Heart right ventricle (tissue), 16 donors: ENCODE measurements at regions not wholly inside any gene's neighbourhood (a gene's known extent, or its start where the extent isn't known, plus 50 kb on each side); places are given as distances from the start of the nearest gene placed in this dataset.

Source experiments
- ATAC-seq, 8 donors: fragments of 200-7000 bp; cut with Tn5 transposase; one replicate each; pipeline ENCODE4 v1.9.1; 2020; ENCODE audit warnings: mild to moderate bottlenecking in 8 of 8, moderate library complexity in 8 of 8, moderate number of reproducible peaks in 1 of 8
- DNase-seq, 2 donors: peaks; one replicate each; pipeline ENCODE4 v3.0.0-alpha.2; 2020
- H3K27ac ChIP-seq, 10 donors: fragments of 200-600 bp; sonication (generic) in 2 of 10; one replicate each; pipeline versions ENCODE4 v1.5.0 to v1.8.0; 2020 to 2022; ENCODE audit warnings: mild to moderate bottlenecking in 3 of 10
- H3K27me3 ChIP-seq, 7 donors: fragments of 200-600 bp; one replicate each; pipeline ENCODE4 v1.8.0; 2021 to 2022; ENCODE audit warnings: mild to moderate bottlenecking in 2 of 7
- H3K36me3 ChIP-seq, 9 donors: fragments of 200-600 bp; sonication (generic) in 1 of 9; one replicate each; pipeline versions ENCODE4 v1.5.0 to v1.8.0; 2020 to 2022; ENCODE audit warnings: mild to moderate bottlenecking in 2 of 9
- H3K4me1 ChIP-seq, 9 donors: fragments of 200-600 bp; sonication (generic) in 1 of 9; one replicate each; pipeline versions ENCODE4 v1.5.0 to v1.8.0; 2020 to 2022; ENCODE audit warnings: mild to moderate bottlenecking in 4 of 9
- H3K4me3 ChIP-seq, 10 donors: fragments of 200-600 bp; sonication (generic) in 2 of 10; one replicate each; pipeline versions ENCODE4 v1.5.0 to v1.8.0; 2020 to 2022; ENCODE audit warnings: mild to moderate bottlenecking in 7 of 10, moderate library complexity in 2 of 10
- H3K9me3 ChIP-seq, 11 donors: fragments of 200-600 bp in 10 of 11; sonication (generic) in 2 of 11; one replicate each; pipeline versions ENCODE4 v1.5.0 to v1.8.0; 2013 to 2022; ENCODE audit warnings: mild to moderate bottlenecking in 2 of 11, control low read depth in 1 of 11, moderate library complexity in 1 of 11
- CTCF ChIP-seq, 9 donors: fragments of 200-600 bp; sonication (generic) in 2 of 9; IDR thresholded peaks; one replicate each; pipeline versions ENCODE4 v1.5.0 to v1.8.0; 2021 to 2022; ENCODE audit warnings: antibody characterized with exemption in 9 of 9, mild to moderate bottlenecking in 5 of 9, moderate library complexity in 1 of 9
- WGBS, 2 donors: extraction: QIAGEN DNeasy Blood & Tissue Kit; methylation state at CpG; one replicate each; pipeline ENCODE4 v1.1.7; 2013; ENCODE audit warnings: inconsistent platforms in 1 of 2; 5-methylcytosine and 5-hydroxymethylcytosine counted together
- intact Hi-C, 10 donors: fragments of 100-400 bp; cut with DNase I; formaldehyde crosslinking; loops; one replicate each; pipeline versions ENCODE4 v1.11.1 to v1.14.2; 2022
- donor health status: Arrhythmogenic right ventricular cardiomyopathy.
- donor health status: ischemic (EF 13 %, LVEDD 7.1; RV severe dilation, severe dysfunction).
- donor health status: healthy with polysubstance abuse.
- donor health status: DM: no; HTN: yes; CAD: no.
- donor health status: DM: no; HTN: no; CAD: no.
- donor health status: ischemic (EF 25% LVEDD 6.9; RV normal size, moderate dysfunction).
- donor health status: ischemic (EF 25% LVEDD 5.7; RV mildly dilated, moderate dysfunction).
- donor health status: healthy.
- donor health status: DM: yes; HTN: yes; CAD: no.
- donor health status: Ischemic cardiomyopathy.
- donor health status: ischemic (EF 35%, LVEDD 5.7; RV mildly dilated, moderate dysfunction).
- donor health status: nonischemic (EF 11% LVEDD 7.7; RV severe dilation, severe dysfunction).
- donor health status: DM: yes; HTN: yes; CAD: no.
- donor health status: PGD.
- donor health status: ischemic (EF 29% LVEDD 5.4; RV normal size, mild dysfunction).
- donor health status: nonischemic (EF 23%, LVEDD 6.1; RV moderate dilation, normal function).

GRCh38 chr3:109656225-109656624, 318.9 kb upstream of the DPPA4 start:
- peaks cover 0 to 43% (median 7%) of the 10 kb centered on the region in 11 donors for H3K9me3 ChIP-seq
- H3K27ac ChIP-seq = no peak overlapping the region
- DNase-seq (no peak), ATAC-seq (no peak)
- H3K4me3 ChIP-seq = no peak overlapping the region
- H3K27me3 ChIP-seq = no peaks in the 10 kb centered on the region
- intact Hi-C loops = no loop called here
- H3K4me1 ChIP-seq = no peaks in the 10 kb centered on the region
- TF ChIP-seq CTCF (IDR thresholded peaks at IDR 0.05) = no peak
- no peaks in the 10 kb centered on the region for H3K36me3 ChIP-seq

GRCh38 chr3:109678600-109678999, 341.3 kb upstream of the DPPA4 start:
- no peak for ATAC-seq
- TF ChIP-seq CTCF (IDR thresholded peaks at IDR 0.05) = no peak
- H3K4me3 ChIP-seq = no peak overlapping the region

GRCh38 chr3:109679664-109680063, 342.3 kb upstream of the DPPA4 start:
- Histone ChIP-seq H3K27ac (no peak overlapping the region), H3K36me3 (no peaks in the 10 kb centered on the region), H3K27me3 (no peaks in the 10 kb centered on the region), H3K9me3 (peaks cover 0 to 3% (median 0%) of the 10 kb centered on the region in 11 donors), H3K4me1 (peaks cover 0 to under 1% (median 0%) of the 10 kb centered on the region in 9 donors), H3K4me3 (no peak overlapping the region)
- WGBS, 2 donors = 68 to 72% methylated on average over 4 of the region's 4 CpGs
- TF ChIP-seq CTCF (IDR thresholded peaks at IDR 0.05) = no peak
- intact Hi-C loops = no loop called here
- DNase-seq = no peak
- no peak for ATAC-seq

More at GRCh38 chr3:109678600-109678999, 341.3 kb upstream of the DPPA4 start:
- Histone ChIP-seq H3K27ac (no peak overlapping the region), H3K4me1 (no peaks in the 10 kb centered on the region), H3K27me3 (no peaks in the 10 kb centered on the region), H3K9me3 (no peaks in the 10 kb centered on the region), H3K36me3 (no peaks in the 10 kb centered on the region)
- DNase-seq = no peak
- intact Hi-C loops = no loop called here

GRCh38 chr3:109683746-109684145, 346.4 kb upstream of the DPPA4 start:
- H3K4me1 ChIP-seq = peaks cover 0 to 6% (median 0%) of the 10 kb centered on the region in 9 donors
- peaks cover 0 to 3% (median 0%) of the 10 kb centered on the region in 11 donors for H3K9me3 ChIP-seq
- H3K27me3 ChIP-seq = no peaks in the 10 kb centered on the region
- H3K27ac ChIP-seq = no peak overlapping the region
- TF ChIP-seq CTCF (IDR thresholded peaks at IDR 0.05) = no peak
- no peaks in the 10 kb centered on the region for H3K36me3 ChIP-seq
- intact Hi-C loops = no loop called here
- no peak overlapping the region for H3K4me3 ChIP-seq
- ATAC-seq = no peak
- no peak for DNase-seq
